H1 (cell line): ENCODE measurements at regions not wholly inside any gene's neighbourhood (a gene's known extent, or its start where the extent isn't known, plus 50 kb on each side); places are given as distances from the start of the nearest gene placed in this dataset.

Experiments
- CEBPB ChIP-seq: IDR thresholded peaks from 2 replicates; pipeline ENCODE4 v1.6.1; 2012; ENCODE audit warnings: low read depth, low read length
- CHD2 ChIP-seq: IDR thresholded peaks from 2 replicates; pipeline ENCODE4 v1.6.1; 2012; ENCODE audit warnings: low read length, improper control_type of control experiment
- CREB1 ChIP-seq: IDR thresholded peaks from 2 replicates; pipeline ENCODE4 v1.6.1; 2012; ENCODE audit warnings: inconsistent platforms
- CTCF ChIP-seq, 3 experiments: IDR thresholded peaks; 1 replicate in 2 of 3; 2 replicates in 1 of 3; pipeline versions ENCODE4 v1.5.1 to v1.6.1; 2011; ENCODE audit warnings: low read length in 3 of 3, mild to moderate bottlenecking in 3 of 3, inconsistent platforms in 2 of 3, low read depth in 1 of 3, moderate library complexity in 1 of 3; ENCODE audit not compliant: insufficient read depth in 1 of 3; ENCODE audit errors: control extremely low read depth in 1 of 3
- E2F6 ChIP-seq: IDR thresholded peaks from 2 replicates; pipeline ENCODE4 v1.6.1; 2012; ENCODE audit warnings: inconsistent platforms
- TAF7 ChIP-seq: optimal IDR thresholded peaks from 2 replicates; pipeline ENCODE3; 2011; ENCODE audit warnings: low read depth, mild to moderate bottlenecking, inconsistent platforms, low read length, moderate library complexity, borderline replicate concordance
- YY1 ChIP-seq: IDR thresholded peaks from 2 replicates; pipeline ENCODE4 v1.6.1; 2011; ENCODE audit warnings: low read depth, mild to moderate bottlenecking, low read length

DNA sequence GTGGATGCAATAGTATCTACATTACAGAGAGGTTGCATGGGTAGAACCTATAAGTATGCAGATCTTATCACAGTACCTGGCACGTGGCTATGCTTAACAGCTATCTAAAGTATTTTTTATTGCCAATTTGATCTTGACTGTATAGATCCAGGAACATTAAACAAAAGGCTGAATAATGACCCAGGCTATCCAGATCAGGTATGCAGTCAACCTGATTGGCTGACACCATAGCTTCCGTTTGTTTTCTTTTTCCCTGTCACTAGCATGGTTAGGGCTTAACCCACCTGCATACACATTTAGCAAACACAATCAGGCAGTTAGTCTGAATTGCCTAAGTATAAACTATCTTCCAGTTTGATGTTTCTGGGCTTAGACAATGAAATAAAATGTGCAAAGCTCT is 264.9 kb upstream of the PLXNA2 start (continued):
- TF ChIP-seq CEBPB (no peak), CHD2 (no peak), CTCF (IDR thresholded peaks at IDR 0.05; ENCODE audit: control extremely low read depth in 1 of 3, insufficient read depth in 1 of 3, low read depth in 1 of 3, low read length in 3 of 3) (no peak), TAF7 (no peak), CREB1 (no peak), YY1 (no peak), E2F6 (no peak)
